Lower leg skin (tissue), 3 donors: ENCODE measurements at regions not wholly inside any gene's neighbourhood (a gene's known extent, or its start where the extent isn't known, plus 50 kb on each side); places are given as distances from the start of the nearest gene placed in this dataset.

ENCODE experiments used
- CTCF ChIP-seq, 3 donors: fragments of 450-650 bp; IDR thresholded peaks; one replicate each; pipeline ENCODE4 v1.5.1; 2016; ENCODE audit warnings: antibody characterized with exemption in 3 of 3, mild to moderate bottlenecking in 3 of 3, moderate library complexity in 2 of 3
- POLR2A ChIP-seq, 2 donors: fragments of 450-650 bp; IDR thresholded peaks; one replicate each; pipeline ENCODE4 v1.6.1; 2016 to 2017; ENCODE audit warnings: antibody characterized with exemption in 2 of 2, mild to moderate bottlenecking in 1 of 2, moderate library complexity in 1 of 2

- no peak for TF ChIP-seq CTCF (IDR thresholded peaks at IDR 0.05)
- TF ChIP-seq POLR2A (IDR thresholded peaks at IDR 0.05): no peak
Measured at GRCh38 chr10:109281347-109281746, 642.0 kb downstream of the XPNPEP1 start.
